ENCODE measurements at regions not wholly inside any gene's neighbourhood (a gene's known extent, or its start where the extent isn't known, plus 50 kb on each side); places are given as distances from the start of the nearest gene placed in this dataset.

DNA sequence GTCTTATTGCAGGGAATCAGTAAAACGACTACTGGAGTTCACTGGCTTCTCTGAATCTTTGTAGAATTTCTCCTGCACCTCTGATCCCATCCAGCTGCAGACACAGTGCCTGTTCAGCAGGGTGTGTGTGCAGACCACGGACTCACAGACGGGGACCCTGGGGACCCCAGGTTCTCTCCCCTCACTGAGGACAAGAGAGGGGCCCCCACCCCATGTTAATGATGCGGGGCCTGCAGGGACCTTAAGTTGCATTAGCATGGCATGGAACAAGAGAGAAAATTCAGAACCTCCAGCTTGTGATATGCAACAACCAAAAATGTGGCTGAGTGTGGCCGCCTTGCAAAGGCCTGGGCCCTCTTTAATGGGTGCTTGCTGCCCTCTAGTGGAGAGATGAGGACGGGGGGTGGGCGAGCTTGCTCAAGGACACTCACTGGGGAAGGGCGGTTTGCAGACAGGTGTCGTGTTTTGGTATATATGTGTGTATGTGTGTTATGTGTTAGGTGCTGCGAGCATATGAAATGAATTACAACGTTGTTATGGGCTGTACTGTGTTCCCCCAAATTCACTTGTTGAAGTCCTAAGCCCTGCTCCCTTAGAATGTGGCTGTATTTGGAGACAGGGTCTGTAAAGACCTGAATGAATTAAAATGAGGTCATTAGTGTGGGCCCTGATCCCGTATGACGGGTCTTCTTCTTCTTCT, 84.4 kb upstream of the SEPTIN5 start (continued):
- TF ChIP-seq CHD7 (IDR thresholded peaks at IDR 0.05; ENCODE audit: insufficient replicate concordance, low read length) (no peak), KDM5A (IDR thresholded peaks at IDR 0.05; ENCODE audit: low read length) (0 out of 2 replicates have a peak, but pooled peaks have one; percentile 21), MAFK (IDR thresholded peaks at IDR 0.05; ENCODE audit: low read depth, low read length) (no peak), GABPA (IDR thresholded peaks at IDR 0.05; ENCODE audit: borderline replicate concordance, insufficient read depth, low read length) (0 out of 2 replicates have a peak, but pooled peaks have one; percentile 50), RNF2 (IDR thresholded peaks at IDR 0.05; ENCODE audit: borderline replicate concordance, low read depth, low read length, missing control alignments, poor library complexity, severe bottlenecking) (no peak)

All from H1 (cell line).